Breast epithelium (tissue), 4 donors: ENCODE measurements at regions not wholly inside any gene's neighbourhood (a gene's known extent, or its start where the extent isn't known, plus 50 kb on each side); places are given as distances from the start of the nearest gene placed in this dataset.

ENCODE experiments used
- DNase-seq, 2 donors: peaks; one replicate each; pipeline ENCODE4 v3.0.0-alpha.2; 2019; ENCODE audit warnings: low spot score in 2 of 2
- H3K27ac ChIP-seq, 2 donors: fragments of 200-600 bp; sonication (generic) in 1 of 2; one replicate each; pipeline ENCODE4 v1.5.1; 2016 to 2019; ENCODE audit warnings: mild to moderate bottlenecking in 1 of 2
- H3K27me3 ChIP-seq, 2 donors: fragments of 200-600 bp; sonication (generic) in 1 of 2; one replicate each; pipeline versions ENCODE4 v1.5.1 to v1.6.0; 2017 to 2019; ENCODE audit warnings: control low read depth in 1 of 2, mild to moderate bottlenecking in 1 of 2
- H3K36me3 ChIP-seq: fragments of 200-600 bp; one replicate; pipeline ENCODE4 v1.5.1; 2019
- H3K4me1 ChIP-seq, 2 donors: fragments of 200-600 bp; sonication (generic); one replicate each; pipeline ENCODE4 v1.5.1; 2016 to 2019; ENCODE audit warnings: control low read depth in 1 of 2
- H3K4me3 ChIP-seq, 3 donors: fragments of 200-600 bp; sonication (generic); 1 replicate in 2 of 3; 2 replicates in 1 of 3; pipeline ENCODE4 v1.5.1; 2016 to 2019; ENCODE audit warnings: mild to moderate bottlenecking in 3 of 3, moderate library complexity in 2 of 3
- H3K9me3 ChIP-seq, 2 donors: fragments of 200-600 bp; sonication (generic) in 1 of 2; one replicate each; pipeline ENCODE4 v1.5.1; 2016 to 2019; ENCODE audit warnings: control low read depth in 1 of 2
- POLR2A ChIP-seq: fragments of 450-650 bp; IDR thresholded peaks from one replicate; pipeline ENCODE4 v1.6.1; 2016; ENCODE audit warnings: antibody characterized with exemption, mild to moderate bottlenecking, moderate library complexity
- POLR2AphosphoS5 ChIP-seq, 3 donors: sonication (generic); formaldehyde crosslinking; IDR thresholded peaks; one replicate each; pipeline ENCODE4 v1.6.1; 2017; ENCODE audit warnings: antibody characterized with exemption in 3 of 3
- intact Hi-C: fragments of 100-400 bp; cut with DNase I; formaldehyde crosslinking; loops from one replicate; pipeline ENCODE4 v1.15.1; 2023; ENCODE audit warnings: low total_unique reads
- TF ChIP-seq, protein P1 (sequence below), 3 donors: fragments of 450-650 bp; IDR thresholded peaks; one replicate each; pipeline ENCODE4 v1.5.1; 2016 to 2017; ENCODE audit warnings: antibody characterized with exemption in 3 of 3, mild to moderate bottlenecking in 3 of 3, moderate library complexity in 3 of 3

DNA sequence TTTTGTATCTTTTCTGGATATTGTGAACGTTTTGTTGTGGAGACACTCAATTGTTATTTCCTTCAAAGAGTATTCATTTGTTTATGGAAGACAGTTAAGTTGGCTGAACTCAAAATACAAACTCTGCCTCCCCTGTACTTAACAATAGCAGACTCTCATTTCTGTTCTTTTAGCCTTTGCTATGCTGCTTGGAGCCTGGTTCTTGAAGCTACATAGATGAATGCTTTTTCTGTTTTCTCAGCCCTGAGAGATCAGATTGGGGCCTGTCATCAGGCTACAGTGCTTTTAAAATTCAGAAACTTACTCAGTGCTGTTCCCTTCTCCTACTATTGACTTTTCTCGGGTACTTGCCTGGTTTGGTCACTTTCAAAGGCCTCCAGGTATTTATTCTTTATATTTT lies 215.7 kb upstream of the LYPLAL1 start:
- no peaks in the 10 kb centered on the region for H3K9me3 ChIP-seq
- H3K4me1 ChIP-seq = no peaks in the 10 kb centered on the region
- no peak overlapping the region for H3K4me3 ChIP-seq
- TF ChIP-seq POLR2AphosphoS5 (IDR thresholded peaks at IDR 0.05) = no peak
- TF ChIP-seq, protein P1, sequence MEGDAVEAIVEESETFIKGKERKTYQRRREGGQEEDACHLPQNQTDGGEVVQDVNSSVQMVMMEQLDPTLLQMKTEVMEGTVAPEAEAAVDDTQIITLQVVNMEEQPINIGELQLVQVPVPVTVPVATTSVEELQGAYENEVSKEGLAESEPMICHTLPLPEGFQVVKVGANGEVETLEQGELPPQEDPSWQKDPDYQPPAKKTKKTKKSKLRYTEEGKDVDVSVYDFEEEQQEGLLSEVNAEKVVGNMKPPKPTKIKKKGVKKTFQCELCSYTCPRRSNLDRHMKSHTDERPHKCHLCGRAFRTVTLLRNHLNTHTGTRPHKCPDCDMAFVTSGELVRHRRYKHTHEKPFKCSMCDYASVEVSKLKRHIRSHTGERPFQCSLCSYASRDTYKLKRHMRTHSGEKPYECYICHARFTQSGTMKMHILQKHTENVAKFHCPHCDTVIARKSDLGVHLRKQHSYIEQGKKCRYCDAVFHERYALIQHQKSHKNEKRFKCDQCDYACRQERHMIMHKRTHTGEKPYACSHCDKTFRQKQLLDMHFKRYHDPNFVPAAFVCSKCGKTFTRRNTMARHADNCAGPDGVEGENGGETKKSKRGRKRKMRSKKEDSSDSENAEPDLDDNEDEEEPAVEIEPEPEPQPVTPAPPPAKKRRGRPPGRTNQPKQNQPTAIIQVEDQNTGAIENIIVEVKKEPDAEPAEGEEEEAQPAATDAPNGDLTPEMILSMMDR (IDR thresholded peaks at IDR 0.05) = no peak
- no peak for TF ChIP-seq POLR2A
- no peak overlapping the region for H3K27ac ChIP-seq
- H3K36me3 ChIP-seq = no peaks in the 10 kb centered on the region
- intact Hi-C loops = no loop called here
- no peaks in the 10 kb centered on the region for H3K27me3 ChIP-seq
- DNase-seq = no peak

DNA sequence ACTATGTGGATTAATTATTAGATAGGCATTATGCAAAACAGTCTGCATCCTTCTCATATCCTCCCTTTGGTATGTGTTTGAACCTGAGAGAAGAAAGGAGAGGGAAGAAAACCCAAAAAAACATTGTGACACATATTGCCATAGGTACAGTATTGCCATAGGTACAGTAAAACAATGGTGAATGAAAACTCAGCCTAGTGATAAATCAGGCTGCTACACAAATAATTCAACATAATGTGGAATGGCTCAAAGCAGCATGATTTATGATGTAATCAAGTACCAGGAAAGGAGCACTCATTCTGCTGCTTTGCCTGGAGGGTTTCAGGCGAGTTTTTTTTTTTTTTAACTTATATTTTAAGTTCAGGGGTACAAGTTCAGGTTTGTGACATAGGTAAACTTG lies 213.9 kb upstream of the LYPLAL1 start:
- no peak for DNase-seq
- TF ChIP-seq POLR2A (no peak), POLR2AphosphoS5 (IDR thresholded peaks at IDR 0.05) (no peak)
- TF ChIP-seq, protein P1 (IDR thresholded peaks at IDR 0.05) = no peak
- intact Hi-C loops = no loop called here
- Histone ChIP-seq H3K36me3 (no peaks in the 10 kb centered on the region), H3K4me3 (no peak overlapping the region), H3K4me1 (no peaks in the 10 kb centered on the region), H3K27me3 (no peaks in the 10 kb centered on the region), H3K9me3 (no peaks in the 10 kb centered on the region), H3K27ac (no peak overlapping the region)

DNA sequence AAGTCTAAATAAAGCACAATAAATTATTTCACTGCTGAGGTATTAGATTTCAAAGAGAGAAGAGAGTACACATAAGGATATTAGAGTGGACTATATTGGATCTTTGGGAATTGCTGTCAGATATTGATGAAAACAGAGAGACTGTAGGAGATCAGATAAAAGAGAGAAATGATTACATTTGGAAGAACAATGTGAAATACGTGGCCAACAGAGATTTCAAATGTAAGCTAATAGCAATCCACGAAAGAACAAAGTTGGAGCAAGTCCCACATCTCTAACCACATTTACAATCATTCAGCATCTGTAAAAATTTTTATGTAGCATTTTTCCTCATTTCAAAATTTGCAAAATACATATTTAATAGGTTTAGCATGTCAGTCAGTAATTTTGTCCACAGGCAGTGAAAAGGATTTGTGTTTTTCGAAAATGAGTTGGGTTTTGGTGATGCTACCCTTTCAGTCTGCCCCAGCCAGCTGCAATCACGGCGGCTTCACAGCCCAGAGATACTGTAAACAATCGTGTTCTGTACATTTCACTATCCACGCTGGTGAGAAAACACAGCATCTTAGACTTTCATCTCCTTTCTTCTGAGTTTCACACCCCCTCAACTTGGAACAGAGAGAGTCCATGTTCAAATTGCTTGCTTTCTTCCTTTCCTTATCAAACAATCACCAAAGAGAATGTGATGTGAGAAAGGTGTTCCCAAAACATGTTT lies 209.1 kb upstream of the LYPLAL1 start:
- Histone ChIP-seq H3K4me3 (no peak overlapping the region), H3K9me3 (peaks cover 0 to 8% of the 10 kb centered on the region in 2 donors), H3K36me3 (no peaks in the 10 kb centered on the region), H3K27ac (no peak overlapping the region), H3K27me3 (no peaks in the 10 kb centered on the region), H3K4me1 (no peaks in the 10 kb centered on the region)
- DNase-seq = no peak
- TF ChIP-seq POLR2AphosphoS5 (IDR thresholded peaks at IDR 0.05) (no peak), POLR2A (no peak)
- TF ChIP-seq, protein P1 (IDR thresholded peaks at IDR 0.05) = no peak
- intact Hi-C loops = no loop called here

DNA sequence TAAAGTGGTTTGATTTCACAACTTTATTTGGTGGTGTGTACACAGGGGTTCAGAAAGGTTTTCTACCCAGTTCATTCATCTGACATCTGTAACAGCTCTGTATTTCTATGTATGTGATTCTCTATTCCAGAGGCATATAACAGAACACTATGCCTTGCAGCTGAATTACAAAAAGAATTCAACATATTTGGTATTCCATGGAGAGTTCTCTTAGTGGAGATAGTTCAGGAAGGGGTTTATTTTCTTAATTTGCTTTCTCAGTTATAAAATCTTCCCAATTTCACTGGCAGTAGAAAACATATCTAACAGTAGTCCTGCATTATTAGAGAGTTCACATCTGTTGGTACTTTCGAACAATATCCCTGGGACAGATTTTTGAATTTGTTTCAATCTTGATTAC lies 207.9 kb upstream of the LYPLAL1 start:
- no peak for TF ChIP-seq POLR2AphosphoS5 (IDR thresholded peaks at IDR 0.05)
- TF ChIP-seq POLR2A = no peak
- TF ChIP-seq, protein P1 (IDR thresholded peaks at IDR 0.05) = no peak
- intact Hi-C loops = no loop called here
- no peak for DNase-seq
- Histone ChIP-seq H3K27me3 (no peaks in the 10 kb centered on the region), H3K27ac (no peak overlapping the region), H3K4me3 (no peak overlapping the region), H3K36me3 (no peaks in the 10 kb centered on the region), H3K4me1 (no peaks in the 10 kb centered on the region), H3K9me3 (peaks cover 0 to 8% of the 10 kb centered on the region in 2 donors)

DNA sequence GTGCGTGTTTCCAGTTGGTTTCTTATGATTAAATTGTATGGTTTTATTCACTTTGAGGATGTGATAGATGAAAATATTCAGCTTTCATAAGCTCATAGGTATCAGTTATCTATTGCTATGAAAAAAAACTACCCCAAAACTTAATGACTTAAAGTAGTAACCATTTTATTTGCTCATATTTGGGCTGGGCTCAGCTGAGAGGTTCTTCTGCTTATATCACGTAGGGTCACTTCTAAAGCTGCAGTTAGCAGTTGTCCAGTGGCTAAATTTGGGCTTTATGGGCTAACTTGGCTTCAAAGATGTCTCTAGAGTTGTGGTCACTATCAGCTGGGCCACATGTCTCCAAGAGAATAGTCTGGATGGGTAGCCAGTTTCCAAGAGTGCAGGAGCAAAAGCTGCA lies 206.4 kb upstream of the LYPLAL1 start:
- no peak for DNase-seq
- no peaks in the 10 kb centered on the region for H3K27me3 ChIP-seq
- no peaks in the 10 kb centered on the region for H3K4me1 ChIP-seq
- no peaks in the 10 kb centered on the region for H3K36me3 ChIP-seq
- H3K9me3 ChIP-seq = peaks cover 0 to 8% of the 10 kb centered on the region in 2 donors
- H3K27ac ChIP-seq = no peak overlapping the region
- TF ChIP-seq POLR2A (no peak), POLR2AphosphoS5 (IDR thresholded peaks at IDR 0.05) (no peak)
- TF ChIP-seq, protein P1 (IDR thresholded peaks at IDR 0.05) = no peak
- H3K4me3 ChIP-seq = no peak overlapping the region
- intact Hi-C loops = no loop called here
